GM12891 (cell line): ENCODE measurements at regions not wholly inside any gene's neighbourhood (a gene's known extent, or its start where the extent isn't known, plus 50 kb on each side); places are given as distances from the start of the nearest gene placed in this dataset.

ENCODE experiments used
- POLR2A ChIP-seq: IDR thresholded peaks from 2 replicates; pipeline ENCODE4 v1.6.1; 2011; ENCODE audit warnings: low read depth, low read length, control low read depth
- POLR2AphosphoS5 ChIP-seq: IDR thresholded peaks from 2 replicates; pipeline ENCODE4 v1.6.1; 2011; ENCODE audit warnings: low read depth, low read length, control low read depth
- POU2F2 ChIP-seq: IDR thresholded peaks from 2 replicates; pipeline ENCODE4 v1.6.1; 2011; ENCODE audit warnings: low read depth, mild to moderate bottlenecking, control low read depth, low read length, moderate library complexity
- SPI1 ChIP-seq: IDR thresholded peaks from 2 replicates; pipeline ENCODE4 v1.6.1; 2011; ENCODE audit warnings: low read depth, low read length, control low read depth
- TAF1 ChIP-seq: IDR thresholded peaks from 2 replicates; pipeline ENCODE4 v1.6.1; 2011; ENCODE audit warnings: low read depth, low read length, control low read depth

- TF ChIP-seq TAF1, result no peak
- TF ChIP-seq POU2F2, result no peak
- TF ChIP-seq SPI1, result no peak
- no peak for TF ChIP-seq POLR2A
- no peak for TF ChIP-seq POLR2AphosphoS5
These were observed 590.9 kb downstream of the AJAP1 start for GRCh38 chr1:5245348-5245747.
